ENCODE measurements at regions not wholly inside any gene's neighbourhood (a gene's known extent, or its start where the extent isn't known, plus 50 kb on each side); places are given as distances from the start of the nearest gene placed in this dataset.

- no peak for TF ChIP-seq CTCF (IDR thresholded peaks at IDR 0.05; ENCODE audit: low read depth, low read length, missing control alignments)
- Histone ChIP-seq H3K27me3 (replicated peaks) (no peaks in the 10 kb centered on the region), H3K36me3 (replicated peaks) (no peaks in the 10 kb centered on the region), H3K4me3 (ENCODE audit: low read depth, low read length) (no peak overlapping the region), H3K27ac (no peak overlapping the region)
- DNase-seq, result no peak
- in situ Hi-C loops (cut with HindIII; ENCODE audit: low pct_ligation_motif_present, low sequenced_read_pairs), result no loop called here
Measured at GRCh38 chr1:181192316-181192715, 103.8 kb downstream of the IER5 start.

- Histone ChIP-seq H3K27me3 (replicated peaks) (no peaks in the 10 kb centered on the region), H3K36me3 (replicated peaks) (no peaks in the 10 kb centered on the region), H3K27ac (no peak overlapping the region), H3K4me3 (ENCODE audit: low read depth, low read length) (no peak overlapping the region)
- no peak for DNase-seq
- no peak for TF ChIP-seq CTCF (IDR thresholded peaks at IDR 0.05; ENCODE audit: low read depth, low read length, missing control alignments)
- in situ Hi-C loops (cut with HindIII; ENCODE audit: low pct_ligation_motif_present, low sequenced_read_pairs), result no loop called here
Measured at GRCh38 chr1:181202986-181203555, 114.6 kb downstream of the IER5 start.

GRCh38 chr1:181204530-181204929 lies 116.0 kb downstream of the IER5 start:
- in situ Hi-C loops (cut with HindIII; ENCODE audit: low pct_ligation_motif_present, low sequenced_read_pairs), result no loop called here
- H3K27me3 ChIP-seq (replicated peaks), result no peaks in the 10 kb centered on the region
- no peak for DNase-seq
- H3K4me3 ChIP-seq (ENCODE audit: low read depth, low read length), result no peak overlapping the region
- no peak overlapping the region for H3K27ac ChIP-seq
- H3K36me3 ChIP-seq (replicated peaks), result no peaks in the 10 kb centered on the region
- no peak for TF ChIP-seq CTCF (IDR thresholded peaks at IDR 0.05; ENCODE audit: low read depth, low read length, missing control alignments)

GRCh38 chr1:181205901-181206300 lies 117.4 kb downstream of the IER5 start:
- H3K36me3 ChIP-seq (replicated peaks), result no peaks in the 10 kb centered on the region
- H3K27me3 ChIP-seq (replicated peaks), result no peaks in the 10 kb centered on the region
- H3K27ac ChIP-seq, result no peak overlapping the region
- in situ Hi-C loops (cut with HindIII; ENCODE audit: low pct_ligation_motif_present, low sequenced_read_pairs), result no loop called here
- TF ChIP-seq CTCF (IDR thresholded peaks at IDR 0.05; ENCODE audit: low read depth, low read length, missing control alignments), result no peak
- DNase-seq, result no peak
- no peak overlapping the region for H3K4me3 ChIP-seq (ENCODE audit: low read depth, low read length)

- H3K27me3 ChIP-seq (replicated peaks), result no peaks in the 10 kb centered on the region
- no peak overlapping the region for H3K4me3 ChIP-seq (ENCODE audit: low read depth, low read length)
- H3K36me3 ChIP-seq (replicated peaks), result no peaks in the 10 kb centered on the region
- in situ Hi-C loops (cut with HindIII; ENCODE audit: low pct_ligation_motif_present, low sequenced_read_pairs), result no loop called here
- no peak overlapping the region for H3K27ac ChIP-seq
- TF ChIP-seq CTCF (IDR thresholded peaks at IDR 0.05; ENCODE audit: low read depth, low read length, missing control alignments), result no peak
- no peak for DNase-seq
Measured at GRCh38 chr1:181206513-181206912, 118.0 kb downstream of the IER5 start.

All from brain microvascular endothelial cell (primary cell).